K562 (cell line): ENCODE measurements at regions not wholly inside any gene's neighbourhood (a gene's known extent, or its start where the extent isn't known, plus 50 kb on each side); places are given as distances from the start of the nearest gene placed in this dataset.

Experiments used
- CBX1 ChIP-seq: sonication (generic); IDR thresholded peaks from 2 replicates; pipeline ENCODE4 v1.6.1; 2016; ENCODE audit warnings: antibody characterized with exemption, low read depth, mild to moderate bottlenecking
- HNRNPLL ChIP-seq: fragments of 200-400 bp; formaldehyde crosslinking; IDR thresholded peaks from 2 replicates; pipeline ENCODE4 v1.6.1; 2017; ENCODE audit warnings: low read length, low read depth, mild to moderate bottlenecking; ENCODE audit not compliant: poor library complexity, severe bottlenecking
- IFI16 ChIP-seq: fragments of 250-450 bp; sonication (Bioruptor Pico); IDR thresholded peaks from 2 replicates; pipeline ENCODE4 v2.1.2; 2022; ENCODE audit warnings: mild to moderate bottlenecking, inconsistent platforms
- PHF8 ChIP-seq: fragments of 200-600 bp; sonication (generic); IDR thresholded peaks from 2 replicates; pipeline ENCODE4 v1.6.1; 2012; ENCODE audit warnings: mixed run types, mild to moderate bottlenecking, inconsistent platforms, low read length, moderate library complexity, borderline replicate concordance
- RBBP5 ChIP-seq: fragments of 200-600 bp; sonication (generic); IDR thresholded peaks from 2 replicates; pipeline ENCODE4 v1.6.1; 2012; ENCODE audit warnings: borderline replicate concordance, mild to moderate bottlenecking, low read length, control low read depth, inconsistent platforms; ENCODE audit not compliant: insufficient read depth, poor library complexity, severe bottlenecking
- ZFP91 ChIP-seq: sonication (generic); formaldehyde crosslinking; IDR thresholded peaks from 2 replicates; pipeline ENCODE4 v1.8.0; 2022; ENCODE audit warnings: mild to moderate bottlenecking, missing genetic modification reagents
- ZNF253 ChIP-seq: fragments of 250-450 bp; sonication (Bioruptor Pico); conservative IDR thresholded peaks from 2 replicates; pipeline ENCODE4 v1.6.1; 2021; ENCODE audit warnings: mild to moderate bottlenecking
- ZNF644 ChIP-seq: fragments of 200-800 bp; sonication (Bioruptor generic); IDR thresholded peaks from 2 replicates; pipeline ENCODE4 v1.6.1; 2016; ENCODE audit warnings: low read depth, missing genetic modification characterization, missing compliant biosample characterization
- TF ChIP-seq, protein P1 (sequence below), 2 experiments: fragments of 450-650 bp; IDR thresholded peaks; 2 replicates each; pipeline ENCODE4 v1.6.1; 2016; ENCODE audit warnings: mild to moderate bottlenecking in 2 of 2, borderline replicate concordance in 1 of 2, low read depth in 1 of 2, moderate library complexity in 1 of 2
- TF ChIP-seq, protein P2 (sequence below): fragments of 200-800 bp; sonication (Bioruptor generic); IDR thresholded peaks from 2 replicates; pipeline ENCODE4 v1.6.1; 2017; ENCODE audit warnings: missing genetic modification characterization, missing compliant biosample characterization
- TF ChIP-seq, protein P3 (sequence below): fragments of 250-450 bp; sonication (Bioruptor Pico); IDR thresholded peaks from 2 replicates; pipeline ENCODE4 v1.8.0; 2022; ENCODE audit warnings: inconsistent platforms, mild to moderate bottlenecking, moderate library complexity, borderline replicate concordance

DNA sequence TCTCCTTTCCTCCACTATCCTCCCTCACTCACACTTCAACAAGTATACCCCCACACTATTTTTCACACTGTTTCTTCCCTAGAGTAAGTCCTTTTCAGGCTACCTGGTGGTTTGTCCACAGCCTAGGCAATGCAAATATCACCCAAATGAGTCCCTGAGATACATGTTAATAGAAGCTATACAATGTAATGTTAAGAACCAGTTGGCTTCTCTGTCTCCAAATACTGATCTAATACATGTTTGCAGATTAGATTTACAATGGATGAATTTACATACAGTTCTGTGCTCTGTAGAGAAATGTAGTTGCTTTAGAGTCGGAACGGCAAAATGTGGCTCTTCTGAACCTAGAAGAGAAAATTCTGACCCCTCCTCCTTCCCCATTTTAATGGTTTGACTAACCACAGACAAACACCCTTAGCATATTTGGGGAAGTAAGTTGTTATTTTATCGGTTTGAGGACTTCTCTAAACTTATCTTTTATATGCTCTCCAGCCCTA lies 63.6 kb upstream of the MBNL1 start (continued):
- TF ChIP-seq, protein P1, sequence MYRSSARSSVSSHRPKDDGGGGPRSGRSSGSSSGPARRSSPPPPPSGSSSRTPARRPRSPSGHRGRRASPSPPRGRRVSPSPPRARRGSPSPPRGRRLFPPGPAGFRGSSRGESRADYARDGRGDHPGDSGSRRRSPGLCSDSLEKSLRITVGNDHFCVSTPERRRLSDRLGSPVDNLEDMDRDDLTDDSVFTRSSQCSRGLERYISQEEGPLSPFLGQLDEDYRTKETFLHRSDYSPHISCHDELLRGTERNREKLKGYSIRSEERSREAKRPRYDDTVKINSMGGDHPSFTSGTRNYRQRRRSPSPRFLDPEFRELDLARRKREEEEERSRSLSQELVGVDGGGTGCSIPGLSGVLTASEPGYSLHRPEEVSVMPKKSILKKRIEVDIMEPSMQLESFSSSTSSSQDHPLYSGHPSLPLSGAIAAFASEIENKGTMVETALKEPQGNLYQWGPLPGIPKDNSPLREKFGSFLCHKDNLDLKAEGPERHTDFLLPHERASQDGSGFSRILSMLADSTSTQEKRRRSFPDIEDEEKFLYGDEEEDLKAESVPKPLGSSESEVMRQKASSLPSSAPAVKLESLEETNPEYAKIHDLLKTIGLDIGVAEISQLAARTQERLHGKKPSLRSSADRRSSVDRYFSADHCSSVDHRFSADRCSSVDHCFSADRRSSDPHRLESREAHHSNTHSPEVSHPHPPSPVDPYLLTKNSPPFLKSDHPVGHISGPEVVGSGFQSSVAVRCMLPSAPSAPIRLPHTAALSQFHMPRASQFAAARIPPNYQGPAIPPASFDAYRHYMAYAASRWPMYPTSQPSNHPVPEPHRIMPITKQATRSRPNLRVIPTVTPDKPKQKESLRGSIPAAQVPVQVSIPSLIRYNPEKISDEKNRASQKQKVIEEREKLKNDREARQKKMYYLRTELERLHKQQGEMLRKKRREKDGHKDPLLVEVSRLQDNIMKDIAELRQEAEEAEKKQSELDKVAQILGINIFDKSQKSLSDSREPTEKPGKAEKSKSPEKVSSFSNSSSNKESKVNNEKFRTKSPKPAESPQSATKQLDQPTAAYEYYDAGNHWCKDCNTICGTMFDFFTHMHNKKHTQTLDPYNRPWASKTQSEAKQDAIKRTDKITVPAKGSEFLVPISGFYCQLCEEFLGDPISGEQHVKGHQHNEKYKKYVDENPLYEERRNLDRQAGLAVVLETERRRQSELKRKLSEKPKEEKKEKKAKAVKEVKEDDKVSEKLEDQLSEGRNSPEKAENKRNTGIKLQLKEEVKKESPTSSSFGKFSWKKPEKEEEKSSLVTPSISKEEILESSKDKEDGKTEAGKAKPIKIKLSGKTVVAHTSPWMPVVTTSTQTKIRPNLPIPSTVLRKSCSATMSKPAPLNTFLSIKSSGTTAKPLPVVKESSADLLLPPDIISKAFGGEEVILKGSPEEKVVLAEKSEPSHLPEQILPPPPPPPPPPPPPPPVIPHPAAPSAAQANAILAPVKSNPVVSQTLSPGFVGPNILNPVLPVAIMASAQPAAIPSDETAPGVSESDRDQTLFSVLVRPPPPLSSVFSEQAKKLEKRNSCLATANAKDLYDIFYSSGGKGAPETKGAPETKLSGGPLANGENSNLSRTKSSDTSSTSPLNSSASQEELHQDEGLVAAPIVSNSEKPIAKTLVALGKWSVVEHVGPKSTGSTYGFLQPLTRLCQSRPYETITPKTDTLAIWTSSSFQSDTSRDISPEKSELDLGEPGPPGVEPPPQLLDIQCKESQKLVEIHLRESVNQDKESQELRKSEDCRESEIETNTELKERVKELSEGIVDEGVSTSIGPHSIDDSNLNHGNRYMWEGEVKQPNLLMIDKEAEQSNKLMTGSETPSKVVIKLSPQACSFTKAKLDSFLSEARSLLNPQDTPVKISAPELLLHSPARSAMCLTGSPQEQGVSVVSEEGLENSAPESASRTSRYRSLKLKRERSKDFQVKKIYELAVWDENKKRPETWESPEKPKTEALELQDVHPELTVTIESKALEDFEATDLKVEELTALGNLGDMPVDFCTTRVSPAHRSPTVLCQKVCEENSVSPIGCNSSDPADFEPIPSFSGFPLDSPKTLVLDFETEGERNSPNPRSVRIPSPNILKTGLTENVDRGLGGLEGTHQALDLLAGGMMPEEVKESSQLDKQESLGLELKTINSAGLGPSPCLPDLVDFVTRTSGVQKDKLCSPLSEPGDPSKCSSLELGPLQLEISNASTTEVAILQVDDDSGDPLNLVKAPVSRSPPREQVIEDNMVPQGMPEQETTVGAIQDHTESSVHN (IDR thresholded peaks at IDR 0.05; ENCODE audit: borderline replicate concordance in 1 of 2, low read depth in 1 of 2): no peak
- TF ChIP-seq PHF8 (peak; percentile 29; the same call in 1 of the 2 replicates), ZFP91 (CRISPR knock-in tag) (no peak), ZNF253 (CRISPR knock-in tag) (no peak), ZNF644 (no peak), RBBP5 (no peak), HNRNPLL (no peak), CBX1 (no peak), IFI16 (no peak)
- TF ChIP-seq, protein P2, sequence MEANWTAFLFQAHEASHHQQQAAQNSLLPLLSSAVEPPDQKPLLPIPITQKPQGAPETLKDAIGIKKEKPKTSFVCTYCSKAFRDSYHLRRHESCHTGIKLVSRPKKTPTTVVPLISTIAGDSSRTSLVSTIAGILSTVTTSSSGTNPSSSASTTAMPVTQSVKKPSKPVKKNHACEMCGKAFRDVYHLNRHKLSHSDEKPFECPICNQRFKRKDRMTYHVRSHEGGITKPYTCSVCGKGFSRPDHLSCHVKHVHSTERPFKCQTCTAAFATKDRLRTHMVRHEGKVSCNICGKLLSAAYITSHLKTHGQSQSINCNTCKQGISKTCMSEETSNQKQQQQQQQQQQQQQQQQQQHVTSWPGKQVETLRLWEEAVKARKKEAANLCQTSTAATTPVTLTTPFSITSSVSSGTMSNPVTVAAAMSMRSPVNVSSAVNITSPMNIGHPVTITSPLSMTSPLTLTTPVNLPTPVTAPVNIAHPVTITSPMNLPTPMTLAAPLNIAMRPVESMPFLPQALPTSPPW (CRISPR knock-in tag): peak; percentile 44; the same call in 1 of the 2 replicates
- TF ChIP-seq, protein P3, sequence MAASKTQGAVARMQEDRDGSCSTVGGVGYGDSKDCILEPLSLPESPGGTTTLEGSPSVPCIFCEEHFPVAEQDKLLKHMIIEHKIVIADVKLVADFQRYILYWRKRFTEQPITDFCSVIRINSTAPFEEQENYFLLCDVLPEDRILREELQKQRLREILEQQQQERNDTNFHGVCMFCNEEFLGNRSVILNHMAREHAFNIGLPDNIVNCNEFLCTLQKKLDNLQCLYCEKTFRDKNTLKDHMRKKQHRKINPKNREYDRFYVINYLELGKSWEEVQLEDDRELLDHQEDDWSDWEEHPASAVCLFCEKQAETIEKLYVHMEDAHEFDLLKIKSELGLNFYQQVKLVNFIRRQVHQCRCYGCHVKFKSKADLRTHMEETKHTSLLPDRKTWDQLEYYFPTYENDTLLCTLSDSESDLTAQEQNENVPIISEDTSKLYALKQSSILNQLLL: no peak
